HEK293 (cell line): ENCODE measurements at regions not wholly inside any gene's neighbourhood (a gene's known extent, or its start where the extent isn't known, plus 50 kb on each side); places are given as distances from the start of the nearest gene placed in this dataset.

Experiments used
- CTCF ChIA-PET: fragments of 350-600 bp; formaldehyde crosslinking; extraction: SDS; loops from one replicate; lab custom pipeline; 2021; ENCODE audit warnings: antibody characterized with exemption; lab: Yijun Ruan, JAX
- POLR2A ChIA-PET: fragments of 300-600 bp; formaldehyde crosslinking; extraction: SDS; loops from one replicate; lab custom pipeline; 2020; ENCODE audit warnings: antibody characterized with exemption, inconsistent platforms; lab: Yijun Ruan, JAX
- H3K27ac ChIP-seq: fragments of 200-500 bp; sonication (Bioruptor generic); 2 replicates; pipeline ENCODE4 v1.5.1; 2014; ENCODE audit warnings: low read depth, low read length, control low read depth, inconsistent platforms; ENCODE audit errors: extremely low read depth
- H3K36me3 ChIP-seq, 2 experiments: fragments of 200-500 bp in 1 of 2; sonication (Bioruptor generic) in 1 of 2; 1 replicate in 1 of 2; 2 replicates in 1 of 2; pipeline ENCODE4 v1.5.1; 2014 to 2017; ENCODE audit warnings: inconsistent platforms in 2 of 2, low read length in 2 of 2; ENCODE audit not compliant: control insufficient read depth in 2 of 2, insufficient read depth in 1 of 2
- H3K4me1 ChIP-seq: fragments of 200-500 bp; sonication (Bioruptor generic); 2 replicates; pipeline ENCODE4 v1.5.1; 2014; ENCODE audit warnings: mild to moderate bottlenecking, low read length, inconsistent platforms; ENCODE audit not compliant: control insufficient read depth, insufficient read depth
- H3K4me3 ChIP-seq: 2 replicates; pipeline ENCODE4 v1.5.1; 2011; ENCODE audit warnings: low read depth, mild to moderate bottlenecking, control low read depth, low read length, moderate library complexity
- H3K9me3 ChIP-seq: fragments of 200-500 bp; sonication (Bioruptor generic); 2 replicates; pipeline ENCODE4 v1.5.1; 2014; ENCODE audit warnings: low read depth, low read length, inconsistent platforms; ENCODE audit not compliant: control insufficient read depth, insufficient read depth
- HOXA7 ChIP-seq: sonication (generic); formaldehyde crosslinking; IDR thresholded peaks from 2 replicates; pipeline ENCODE4 v1.8.1; 2022; ENCODE audit warnings: missing genetic modification reagents, borderline replicate concordance
- IKZF3 ChIP-seq: fragments of 450-650 bp; IDR thresholded peaks from 2 replicates; pipeline ENCODE4 v1.5.0; 2018; ENCODE audit warnings: missing biosample characterization, mild to moderate bottlenecking, missing genetic modification characterization, moderate library complexity
- MZF1 ChIP-seq: fragments of 450-650 bp; formaldehyde crosslinking; IDR thresholded peaks from 2 replicates; pipeline ENCODE4 v1.5.1; 2017; ENCODE audit warnings: missing biosample characterization, missing genetic modification characterization, borderline replicate concordance
- OVOL3 ChIP-seq: fragments of 450-650 bp; formaldehyde crosslinking; IDR thresholded peaks from 2 replicates; pipeline ENCODE4 v1.5.1; 2016; ENCODE audit warnings: missing biosample characterization, missing genetic modification characterization
- SCRT1 ChIP-seq: fragments of 450-650 bp; formaldehyde crosslinking; IDR thresholded peaks from 2 replicates; pipeline ENCODE4 v1.5.1; 2016; ENCODE audit warnings: missing biosample characterization, missing genetic modification characterization, borderline replicate concordance
- SP2 ChIP-seq: fragments of 450-650 bp; formaldehyde crosslinking; IDR thresholded peaks from 2 replicates; pipeline ENCODE4 v1.5.1; 2016; ENCODE audit warnings: missing biosample characterization, missing genetic modification characterization
- ZNF132 ChIP-seq: fragments of 450-650 bp; formaldehyde crosslinking; IDR thresholded peaks from 2 replicates; pipeline ENCODE4 v1.5.1; 2017; ENCODE audit warnings: missing biosample characterization, missing genetic modification characterization, borderline replicate concordance
- ZNF138 ChIP-seq: fragments of 450-650 bp; formaldehyde crosslinking; IDR thresholded peaks from 2 replicates; pipeline ENCODE4 v1.5.1; 2016; ENCODE audit warnings: missing biosample characterization, missing genetic modification characterization, borderline replicate concordance
- ZNF16 ChIP-seq: fragments of 450-650 bp; formaldehyde crosslinking; IDR thresholded peaks from 2 replicates; pipeline ENCODE4 v1.5.1; 2016; ENCODE audit warnings: low read depth, missing biosample characterization, missing genetic modification characterization
- ZNF2 ChIP-seq: fragments of 450-650 bp; formaldehyde crosslinking; IDR thresholded peaks from 2 replicates; pipeline ENCODE4 v1.5.1; 2016; ENCODE audit warnings: missing biosample characterization, missing genetic modification characterization
- ZNF214 ChIP-seq: fragments of 450-650 bp; formaldehyde crosslinking; IDR thresholded peaks from 2 replicates; pipeline ENCODE4 v1.5.1; 2017; ENCODE audit warnings: missing biosample characterization, mild to moderate bottlenecking, missing genetic modification characterization, borderline replicate concordance
- ZNF221 ChIP-seq: fragments of 450-650 bp; formaldehyde crosslinking; IDR thresholded peaks from 2 replicates; pipeline ENCODE4 v1.5.1; 2017; ENCODE audit warnings: missing biosample characterization, missing genetic modification characterization, borderline replicate concordance
- ZNF548 ChIP-seq: fragments of 450-650 bp; formaldehyde crosslinking; IDR thresholded peaks from 2 replicates; pipeline ENCODE4 v1.5.1; 2016; ENCODE audit warnings: missing biosample characterization, missing genetic modification characterization
- ZNF571 ChIP-seq: fragments of 450-650 bp; formaldehyde crosslinking; IDR thresholded peaks from 2 replicates; pipeline ENCODE4 v1.5.0; 2017; ENCODE audit warnings: missing biosample characterization, missing genetic modification characterization
- ZNF785 ChIP-seq: fragments of 450-650 bp; formaldehyde crosslinking; IDR thresholded peaks from 2 replicates; pipeline ENCODE4 v1.5.1; 2016; ENCODE audit warnings: missing biosample characterization, missing genetic modification characterization
- TF ChIP-seq, protein P1 (sequence below): fragments of 450-650 bp; formaldehyde crosslinking; IDR thresholded peaks from 2 replicates; pipeline ENCODE4 v1.5.1; 2016; ENCODE audit warnings: missing biosample characterization, missing genetic modification characterization
- TF ChIP-seq, protein P2 (sequence below): fragments of 450-650 bp; formaldehyde crosslinking; IDR thresholded peaks from 2 replicates; pipeline ENCODE4 v1.5.1; 2016; ENCODE audit warnings: missing biosample characterization, missing genetic modification characterization
- TF ChIP-seq, protein P3 (sequence below): fragments of 450-650 bp; formaldehyde crosslinking; IDR thresholded peaks from 2 replicates; pipeline ENCODE4 v1.5.1; 2016; ENCODE audit warnings: missing biosample characterization, missing genetic modification characterization
- TF ChIP-seq, protein P4 (sequence below): fragments of 450-650 bp; formaldehyde crosslinking; IDR thresholded peaks from 2 replicates; pipeline ENCODE4 v1.5.1; 2017; ENCODE audit warnings: missing biosample characterization, mild to moderate bottlenecking, missing genetic modification characterization, moderate library complexity

DNA sequence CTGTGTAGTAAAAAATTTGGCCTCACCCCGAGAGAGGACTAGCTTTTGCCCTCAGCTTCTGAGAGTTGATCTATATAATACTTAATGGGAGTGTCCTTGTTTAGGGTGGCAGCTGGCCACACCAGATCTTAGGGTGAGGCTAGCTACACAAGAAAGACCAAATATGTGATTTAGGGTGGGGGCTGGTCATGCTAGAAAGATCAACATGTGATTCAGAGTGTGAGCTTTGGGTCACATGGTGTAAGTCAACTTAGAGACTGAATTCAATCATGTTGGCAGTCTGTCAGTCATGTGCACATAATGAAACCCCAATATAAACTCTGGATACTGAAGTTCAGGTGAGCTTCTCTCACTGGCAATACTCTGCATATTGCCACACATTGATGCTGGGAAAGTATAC lies 120.7 kb upstream of the DAZL start:
- no peak overlapping the region for H3K4me3 ChIP-seq
- H3K36me3 ChIP-seq = no peaks in the 10 kb centered on the region
- H3K27ac ChIP-seq = no peak overlapping the region
- H3K4me1 ChIP-seq = no peaks in the 10 kb centered on the region
- ChIA-PET CTCF (interaction anchor here (1.0 kb wide), 1 partner anchor 125 kb away, joined by 3 read pairs; no protein-coding TSS in a partner anchor), POLR2A (no interaction called here)
- no peaks in the 10 kb centered on the region for H3K9me3 ChIP-seq
- TF ChIP-seq ZNF221 (tag by site-specific recombination) = no peak
- TF ChIP-seq HOXA7 (CRISPR knock-in tag) = no peak
- no peak for TF ChIP-seq MZF1 (tag by site-specific recombination)
- TF ChIP-seq IKZF3 (tag by site-specific recombination) = no peak
- TF ChIP-seq, protein P1, sequence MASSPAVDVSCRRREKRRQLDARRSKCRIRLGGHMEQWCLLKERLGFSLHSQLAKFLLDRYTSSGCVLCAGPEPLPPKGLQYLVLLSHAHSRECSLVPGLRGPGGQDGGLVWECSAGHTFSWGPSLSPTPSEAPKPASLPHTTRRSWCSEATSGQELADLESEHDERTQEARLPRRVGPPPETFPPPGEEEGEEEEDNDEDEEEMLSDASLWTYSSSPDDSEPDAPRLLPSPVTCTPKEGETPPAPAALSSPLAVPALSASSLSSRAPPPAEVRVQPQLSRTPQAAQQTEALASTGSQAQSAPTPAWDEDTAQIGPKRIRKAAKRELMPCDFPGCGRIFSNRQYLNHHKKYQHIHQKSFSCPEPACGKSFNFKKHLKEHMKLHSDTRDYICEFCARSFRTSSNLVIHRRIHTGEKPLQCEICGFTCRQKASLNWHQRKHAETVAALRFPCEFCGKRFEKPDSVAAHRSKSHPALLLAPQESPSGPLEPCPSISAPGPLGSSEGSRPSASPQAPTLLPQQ (tag by site-specific recombination) = no peak
- TF ChIP-seq, protein P2, sequence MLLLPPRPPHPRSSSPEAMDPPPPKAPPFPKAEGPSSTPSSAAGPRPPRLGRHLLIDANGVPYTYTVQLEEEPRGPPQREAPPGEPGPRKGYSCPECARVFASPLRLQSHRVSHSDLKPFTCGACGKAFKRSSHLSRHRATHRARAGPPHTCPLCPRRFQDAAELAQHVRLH (tag by site-specific recombination) = no peak
- TF ChIP-seq, protein P3, sequence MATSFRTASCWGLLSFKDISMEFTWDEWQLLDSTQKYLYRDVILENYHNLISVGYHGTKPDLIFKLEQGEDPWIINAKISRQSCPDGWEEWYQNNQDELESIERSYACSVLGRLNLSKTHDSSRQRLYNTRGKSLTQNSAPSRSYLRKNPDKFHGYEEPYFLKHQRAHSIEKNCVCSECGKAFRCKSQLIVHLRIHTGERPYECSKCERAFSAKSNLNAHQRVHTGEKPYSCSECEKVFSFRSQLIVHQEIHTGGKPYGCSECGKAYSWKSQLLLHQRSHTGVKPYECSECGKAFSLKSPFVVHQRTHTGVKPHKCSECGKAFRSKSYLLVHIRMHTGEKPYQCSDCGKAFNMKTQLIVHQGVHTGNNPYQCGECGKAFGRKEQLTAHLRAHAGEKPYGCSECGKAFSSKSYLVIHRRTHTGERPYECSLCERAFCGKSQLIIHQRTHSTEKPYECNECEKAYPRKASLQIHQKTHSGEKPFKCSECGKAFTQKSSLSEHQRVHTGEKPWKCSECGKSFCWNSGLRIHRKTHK (tag by site-specific recombination) = no peak
- no peak for TF ChIP-seq ZNF132
- no peak for TF ChIP-seq SCRT1 (tag by site-specific recombination)

DNA sequence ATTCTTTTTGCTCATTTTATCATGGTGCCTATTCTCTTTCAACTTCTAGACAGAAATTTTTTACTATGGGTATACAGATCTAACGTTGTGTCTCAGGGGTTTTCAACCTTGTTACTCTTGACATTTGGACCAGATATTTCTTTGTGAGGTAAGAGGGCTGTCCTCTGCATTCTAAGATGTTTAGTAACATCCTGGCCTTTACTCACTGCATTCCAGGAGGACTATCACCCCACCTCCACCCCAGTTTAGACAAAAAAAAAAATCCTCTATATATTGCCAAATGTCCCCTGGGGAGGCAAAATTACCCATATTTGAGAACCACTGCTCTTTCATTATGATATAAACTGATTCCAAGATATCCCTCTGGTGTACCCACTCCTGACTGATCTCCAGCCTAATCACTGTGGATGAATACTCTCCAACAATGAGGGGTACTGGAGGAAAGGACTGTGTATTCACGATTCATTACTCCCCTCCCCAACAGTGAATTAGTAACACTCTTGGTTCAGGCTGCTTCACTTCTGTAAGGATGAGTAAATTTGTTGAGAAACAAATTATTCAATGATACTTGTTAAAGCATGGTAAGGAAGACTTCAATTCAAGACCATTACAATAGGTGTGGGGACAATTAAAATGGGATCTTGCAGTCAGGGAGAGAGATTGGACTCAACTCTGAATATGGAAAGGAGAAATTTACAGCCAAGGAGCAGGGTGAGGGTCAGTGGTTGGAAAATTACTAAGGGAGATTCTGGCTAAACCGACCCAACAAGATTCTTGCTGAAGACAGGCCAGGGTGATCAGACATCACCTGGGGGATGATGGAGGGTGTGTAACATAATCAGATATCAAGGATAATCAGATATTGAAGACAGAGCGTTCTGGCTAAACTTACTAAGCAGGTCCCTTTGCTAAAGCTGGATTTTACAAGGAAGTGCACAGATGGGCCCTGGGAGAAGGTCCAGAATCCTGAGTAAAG lies 123.8 kb upstream of the DAZL start:
- ChIA-PET POLR2A (no interaction called here), CTCF (no interaction called here)
- TF ChIP-seq ZNF2 (tag by site-specific recombination) (no peak), ZNF138 (tag by site-specific recombination) (no peak), SP2 (tag by site-specific recombination) (no peak), ZNF571 (tag by site-specific recombination) (no peak), ZNF785 (tag by site-specific recombination) (no peak), ZNF548 (no peak), OVOL3 (no peak), ZNF16 (tag by site-specific recombination) (no peak), ZNF214 (tag by site-specific recombination) (no peak)
- TF ChIP-seq, protein P4, sequence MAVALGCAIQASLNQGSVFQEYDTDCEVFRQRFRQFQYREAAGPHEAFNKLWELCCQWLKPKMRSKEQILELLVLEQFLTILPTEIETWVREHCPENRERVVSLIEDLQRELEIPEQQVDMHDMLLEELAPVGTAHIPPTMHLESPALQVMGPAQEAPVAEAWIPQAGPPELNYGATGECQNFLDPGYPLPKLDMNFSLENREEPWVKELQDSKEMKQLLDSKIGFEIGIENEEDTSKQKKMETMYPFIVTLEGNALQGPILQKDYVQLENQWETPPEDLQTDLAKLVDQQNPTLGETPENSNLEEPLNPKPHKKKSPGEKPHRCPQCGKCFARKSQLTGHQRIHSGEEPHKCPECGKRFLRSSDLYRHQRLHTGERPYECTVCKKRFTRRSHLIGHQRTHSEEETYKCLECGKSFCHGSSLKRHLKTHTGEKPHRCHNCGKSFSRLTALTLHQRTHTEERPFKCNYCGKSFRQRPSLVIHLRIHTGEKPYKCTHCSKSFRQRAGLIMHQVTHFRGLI = no peak
- H3K27ac ChIP-seq = no peak overlapping the region
- no peaks in the 10 kb centered on the region for H3K9me3 ChIP-seq
- no peak overlapping the region for H3K4me3 ChIP-seq
- H3K36me3 ChIP-seq = no peaks in the 10 kb centered on the region
- no peaks in the 10 kb centered on the region for H3K4me1 ChIP-seq
